Spleen (tissue), 11 donors: ENCODE measurements at regions not wholly inside any gene's neighbourhood (a gene's known extent, or its start where the extent isn't known, plus 50 kb on each side); places are given as distances from the start of the nearest gene placed in this dataset.

Experiments
- DNase-seq: peaks from one replicate; pipeline ENCODE4 v3.0.0-alpha.2; 2020
- H3K27ac ChIP-seq, 8 donors: fragments of 200-600 bp; sonication (generic) in 7 of 8; 1 replicate in 4 of 8; 2 replicates in 4 of 8; pipeline versions ENCODE4 v1.5.0 to v1.8.0; 2016 to 2021; ENCODE audit warnings: inconsistent platforms in 4 of 8, mild to moderate bottlenecking in 4 of 8, moderate library complexity in 1 of 8
- H3K27me3 ChIP-seq, 7 donors: fragments of 200-600 bp; sonication (generic) in 6 of 7; replicated peaks in 1 of 7; 1 replicate in 4 of 7; 2 replicates in 3 of 7; pipeline versions ENCODE4 v1.5.0 to v1.8.0; 2016 to 2021; ENCODE audit warnings: inconsistent platforms in 3 of 7, mild to moderate bottlenecking in 1 of 7
- H3K36me3 ChIP-seq, 6 donors: fragments of 200-600 bp; sonication (generic) in 5 of 6; 1 replicate in 4 of 6; 2 replicates in 2 of 6; pipeline versions ENCODE4 v1.5.0 to v1.8.0; 2016 to 2021; ENCODE audit warnings: inconsistent platforms in 2 of 6
- H3K4me1 ChIP-seq, 6 donors: fragments of 200-600 bp; sonication (generic) in 5 of 6; 1 replicate in 3 of 6; 2 replicates in 3 of 6; pipeline versions ENCODE4 v1.5.0 to v1.8.0; 2016 to 2021; ENCODE audit warnings: inconsistent platforms in 3 of 6
- H3K4me3 ChIP-seq, 8 donors: fragments of 200-600 bp; sonication (generic) in 7 of 8; 1 replicate in 4 of 8; 2 replicates in 4 of 8; pipeline versions ENCODE4 v1.5.0 to v1.8.0; 2016 to 2021; ENCODE audit warnings: inconsistent platforms in 4 of 8, mild to moderate bottlenecking in 4 of 8, moderate library complexity in 2 of 8
- H3K9me3 ChIP-seq, 8 donors: fragments of 200-600 bp; sonication (generic) in 7 of 8; 1 replicate in 4 of 8; 2 replicates in 4 of 8; pipeline versions ENCODE4 v1.5.0 to v1.8.0; 2016 to 2021; ENCODE audit warnings: inconsistent platforms in 4 of 8
- POLR2A ChIP-seq, 3 donors: fragments of 450-650 bp; IDR thresholded peaks; one replicate each; pipeline ENCODE4 v1.5.1; 2017; ENCODE audit warnings: antibody characterized with exemption in 3 of 3, mild to moderate bottlenecking in 1 of 3
- POLR2AphosphoS5 ChIP-seq, 3 donors: sonication (generic); formaldehyde crosslinking; IDR thresholded peaks; one replicate each; pipeline ENCODE4 v1.5.1; 2017; ENCODE audit warnings: antibody characterized with exemption in 3 of 3
- WGBS, 5 donors: extraction: QIAGEN DNeasy Blood & Tissue Kit in 3 of 5; methylation state at CpG; one replicate each; pipeline versions ENCODE4 v1.1.5 to v1.1.7; 2013 to 2018; 5-methylcytosine and 5-hydroxymethylcytosine counted together
- intact Hi-C: fragments of 100-400 bp; cut with DNase I; formaldehyde crosslinking; loops from one replicate; pipeline ENCODE4 v1.15.0; 2023; ENCODE audit warnings: low total_unique reads
- TF ChIP-seq, protein P1 (sequence below), 11 experiments: fragments of 200-600 bp in 7 of 11; fragments of 450-650 bp in 4 of 11; sonication (generic) in 4 of 11; IDR thresholded peaks in 8 of 11; conservative IDR thresholded peaks in 3 of 11; 1 replicate in 7 of 11; 2 replicates in 4 of 11; pipeline versions ENCODE4 v1.4.0 to v1.8.0; 2016 to 2021; ENCODE audit warnings: antibody characterized with exemption in 11 of 11, inconsistent platforms in 4 of 11, mild to moderate bottlenecking in 1 of 11
- donor health status: healthy with polysubstance abuse.
- donor health status: DM: no; HTN: no; CAD: no; lungs with moderate emphysema.
- donor health status: DM: no; HTN: no; CAD: no.
- donor health status: Bipolar disorder and iron deficiency.
- donor health status: healthy.
- donor health status: DM: no; HTN: no; CAD: no.
- donor health status: DM: yes; HTN: yes; CAD: no.

DNA sequence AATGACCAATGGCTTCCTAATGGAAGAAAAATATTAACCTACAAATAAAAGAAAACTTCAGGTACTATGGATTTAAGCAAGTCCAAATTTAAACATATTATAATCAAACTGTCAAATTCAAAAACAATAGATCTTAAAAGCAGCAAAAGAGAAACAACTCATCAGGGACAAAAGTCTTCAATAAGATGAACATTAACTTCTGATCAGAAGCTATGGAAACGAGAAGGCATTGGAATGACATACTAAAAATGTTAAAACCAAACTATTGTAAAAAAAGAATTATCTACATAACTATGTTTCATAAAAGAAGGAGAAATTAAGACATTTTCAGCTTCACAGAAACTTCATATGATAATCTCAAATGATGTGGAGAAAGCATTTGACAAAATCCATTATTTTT is 334.7 kb downstream of the ANKRD7 start:
- Histone ChIP-seq H3K4me1 (no peaks in the 10 kb centered on the region), H3K9me3 (peaks cover 0 to 31% (median 21%) of the 10 kb centered on the region in 8 donors), H3K36me3 (no peaks in the 10 kb centered on the region), H3K27me3 (no peaks in the 10 kb centered on the region), H3K27ac (no peak overlapping the region), H3K4me3 (no peak overlapping the region)
- WGBS, 5 donors: 61 to 92% (median 72%) methylated on average over 1 of the region's 1 CpG
- DNase-seq: no peak
- intact Hi-C loops: no loop called here
- TF ChIP-seq POLR2A (IDR thresholded peaks at IDR 0.05) (no peak), POLR2AphosphoS5 (IDR thresholded peaks at IDR 0.05) (no peak)
- TF ChIP-seq, protein P1, sequence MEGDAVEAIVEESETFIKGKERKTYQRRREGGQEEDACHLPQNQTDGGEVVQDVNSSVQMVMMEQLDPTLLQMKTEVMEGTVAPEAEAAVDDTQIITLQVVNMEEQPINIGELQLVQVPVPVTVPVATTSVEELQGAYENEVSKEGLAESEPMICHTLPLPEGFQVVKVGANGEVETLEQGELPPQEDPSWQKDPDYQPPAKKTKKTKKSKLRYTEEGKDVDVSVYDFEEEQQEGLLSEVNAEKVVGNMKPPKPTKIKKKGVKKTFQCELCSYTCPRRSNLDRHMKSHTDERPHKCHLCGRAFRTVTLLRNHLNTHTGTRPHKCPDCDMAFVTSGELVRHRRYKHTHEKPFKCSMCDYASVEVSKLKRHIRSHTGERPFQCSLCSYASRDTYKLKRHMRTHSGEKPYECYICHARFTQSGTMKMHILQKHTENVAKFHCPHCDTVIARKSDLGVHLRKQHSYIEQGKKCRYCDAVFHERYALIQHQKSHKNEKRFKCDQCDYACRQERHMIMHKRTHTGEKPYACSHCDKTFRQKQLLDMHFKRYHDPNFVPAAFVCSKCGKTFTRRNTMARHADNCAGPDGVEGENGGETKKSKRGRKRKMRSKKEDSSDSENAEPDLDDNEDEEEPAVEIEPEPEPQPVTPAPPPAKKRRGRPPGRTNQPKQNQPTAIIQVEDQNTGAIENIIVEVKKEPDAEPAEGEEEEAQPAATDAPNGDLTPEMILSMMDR (IDR thresholded peaks at IDR 0.05 in 8 of 11, conservative IDR thresholded peaks at IDR 0.05 in 3 of 11): no peak

DNA sequence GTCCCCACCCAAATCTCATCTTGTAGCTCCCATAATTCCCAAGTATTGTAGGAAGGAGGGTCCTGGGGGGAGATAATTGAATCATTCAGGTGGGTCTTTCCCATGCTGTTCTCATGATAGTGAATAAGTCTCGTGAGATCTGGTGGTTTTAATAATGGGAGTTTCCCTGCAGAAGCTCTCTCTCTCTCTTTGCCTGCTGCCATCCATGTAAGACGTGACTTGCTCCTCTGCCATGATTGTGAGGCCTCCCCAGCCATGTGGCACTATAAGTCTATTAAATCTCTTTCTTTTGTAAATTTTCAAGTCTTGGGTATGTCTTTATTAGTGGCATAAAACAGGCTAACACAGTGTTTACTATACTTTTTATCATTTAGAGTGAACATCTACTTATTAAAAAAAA is 338.8 kb downstream of the ANKRD7 start:
- Histone ChIP-seq H3K4me3 (no peak overlapping the region), H3K36me3 (no peaks in the 10 kb centered on the region), H3K27me3 (no peaks in the 10 kb centered on the region), H3K9me3 (peaks cover 0 to 22% (median 15%) of the 10 kb centered on the region in 8 donors), H3K27ac (no peak overlapping the region), H3K4me1 (no peaks in the 10 kb centered on the region)
- TF ChIP-seq POLR2AphosphoS5 (IDR thresholded peaks at IDR 0.05) (no peak), POLR2A (IDR thresholded peaks at IDR 0.05) (no peak)
- TF ChIP-seq, protein P1 (IDR thresholded peaks at IDR 0.05 in 8 of 11, conservative IDR thresholded peaks at IDR 0.05 in 3 of 11): no peak
- 63 to 81% (median 78%) methylated on average over 2 of the region's 2 CpGs for WGBS, 5 donors
- no peak for DNase-seq
- intact Hi-C loops: no loop called here

DNA sequence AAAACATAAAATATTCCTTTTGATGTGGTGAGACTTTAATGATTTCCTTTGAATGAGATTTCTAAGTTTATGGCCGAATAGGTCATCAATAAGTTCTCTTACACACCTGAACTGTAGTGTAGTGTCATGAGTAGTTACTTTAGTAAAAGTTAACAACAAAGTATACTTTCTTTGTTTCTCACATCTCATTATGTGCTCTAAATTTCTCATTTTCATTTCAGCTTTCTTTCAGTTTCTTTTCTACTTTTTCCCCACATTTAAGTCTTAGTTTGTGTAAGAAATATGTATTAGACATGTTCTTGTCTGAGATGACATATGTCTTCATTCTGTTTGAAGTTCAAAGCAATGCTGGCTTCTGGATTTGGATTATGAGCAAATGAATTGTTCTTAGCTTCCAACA is 348.1 kb downstream of the ANKRD7 start:
- WGBS, 5 donors: 64 to 78% (median 66%) methylated on average over 1 of the region's 1 CpG
- intact Hi-C loops: no loop called here
- TF ChIP-seq, protein P1 (IDR thresholded peaks at IDR 0.05 in 8 of 11, conservative IDR thresholded peaks at IDR 0.05 in 3 of 11): no peak
- TF ChIP-seq POLR2A (IDR thresholded peaks at IDR 0.05): no peak
- TF ChIP-seq POLR2AphosphoS5 (IDR thresholded peaks at IDR 0.05): no peak

GRCh38 chr7:118573085-118573484 is 348.6 kb downstream of the ANKRD7 start:
- Histone ChIP-seq H3K4me3 (no peak overlapping the region), H3K36me3 (no peaks in the 10 kb centered on the region), H3K27me3 (no peaks in the 10 kb centered on the region), H3K4me1 (no peaks in the 10 kb centered on the region), H3K9me3 (no peaks in the 10 kb centered on the region), H3K27ac (no peak overlapping the region)
- no peak for DNase-seq
- TF ChIP-seq POLR2A (IDR thresholded peaks at IDR 0.05): no peak
- TF ChIP-seq, protein P1 (IDR thresholded peaks at IDR 0.05 in 8 of 11, conservative IDR thresholded peaks at IDR 0.05 in 3 of 11): no peak
- TF ChIP-seq POLR2AphosphoS5 (IDR thresholded peaks at IDR 0.05): no peak
- intact Hi-C loops: no loop called here
- 57 to 76% (median 73%) methylated on average over 5 of the region's 5 CpGs for WGBS, 5 donors

More for the DNA sequence above, 348.1 kb downstream of the ANKRD7 start:
- Histone ChIP-seq H3K36me3 (no peaks in the 10 kb centered on the region), H3K9me3 (no peaks in the 10 kb centered on the region), H3K27me3 (no peaks in the 10 kb centered on the region), H3K4me3 (no peak overlapping the region), H3K4me1 (no peaks in the 10 kb centered on the region), H3K27ac (no peak overlapping the region)
- no peak for DNase-seq
